Fibroblast of upper back skin (primary cell): ENCODE measurements at regions not wholly inside any gene's neighbourhood (a gene's known extent, or its start where the extent isn't known, plus 50 kb on each side); places are given as distances from the start of the nearest gene placed in this dataset.
"Not testable (repeated sequence)": the region's sequence is repeated elsewhere in the genome, so short reads cannot be mapped to it uniquely, and the experiment has no call there.

ENCODE experiments used
- DNase-seq: peaks from one replicate; pipeline ENCODE4 v3.0.0-alpha.2; 2013

- DNase-seq = peak; percentile 10
Measured at GRCh38 chr7:93048136-93048930, 69.4 kb downstream of the SAMD9 start.

- DNase-seq = no peak
Measured at GRCh38 chr7:93047514-93048099, 70.2 kb downstream of the SAMD9 start.

- DNase-seq = no peak
Measured at GRCh38 chr7:93046641-93047040, 71.1 kb downstream of the SAMD9 start.

GRCh38 chr7:93044147-93044810 is 73.5 kb downstream of the SAMD9 start:
- peak; percentile 96 for DNase-seq

GRCh38 chr7:93043385-93043985 is 74.3 kb downstream of the SAMD9 start:
- peak; percentile 95 for DNase-seq

GRCh38 chr7:93040355-93040754 is 77.4 kb downstream of the SAMD9 start:
- DNase-seq = no peak

GRCh38 chr7:93039786-93040185 is 78.0 kb downstream of the SAMD9 start:
- no peak for DNase-seq

GRCh38 chr7:93039282-93039681 is 78.5 kb downstream of the SAMD9 start:
- no peak for DNase-seq

GRCh38 chr7:93036807-93037206 is 81.0 kb downstream of the SAMD9 start:
- DNase-seq = no peak

GRCh38 chr7:93036149-93036640 is 81.6 kb downstream of the SAMD9 start:
- no peak for DNase-seq

- no peak for DNase-seq
Measured at GRCh38 chr7:93031795-93032194, 86.0 kb downstream of the SAMD9 start.

- peak; percentile 76 for DNase-seq
Measured at GRCh38 chr7:93030605-93031225, 87.1 kb downstream of the SAMD9 start.

- no peak for DNase-seq
Measured at GRCh38 chr7:93029056-93029455, 88.7 kb downstream of the SAMD9 start.

- no peak for DNase-seq
Measured at GRCh38 chr7:93028610-93029009, 89.2 kb downstream of the SAMD9 start.

GRCh38 chr7:93027044-93027443 is 90.7 kb downstream of the SAMD9 start:
- no peak for DNase-seq

- DNase-seq = no peak
Measured at GRCh38 chr7:93026425-93026824, 91.4 kb downstream of the SAMD9 start.

- no peak for DNase-seq
Measured at GRCh38 chr7:93025389-93025788, 92.4 kb downstream of the SAMD9 start.

- not testable (repeated sequence) for DNase-seq
Measured at GRCh38 chr7:93022931-93023478, 94.8 kb downstream of the SAMD9 start.

- DNase-seq = no peak
Measured at GRCh38 chr7:93021748-93022147, 96.0 kb downstream of the SAMD9 start.

- peak; percentile 67 for DNase-seq
Measured at GRCh38 chr7:93018716-93019115, 99.1 kb downstream of the SAMD9 start.

GRCh38 chr7:93016681-93017381 is 100.9 kb downstream of the SAMD9 start:
- peak; percentile 63 for DNase-seq
